K562 (cell line): ENCODE measurements at regions not wholly inside any gene's neighbourhood (a gene's known extent, or its start where the extent isn't known, plus 50 kb on each side); places are given as distances from the start of the nearest gene placed in this dataset.

Experiments used
- TARDBP ChIP-seq: fragments of 450-650 bp; IDR thresholded peaks from 2 replicates; pipeline ENCODE4 v1.6.1; 2016
- ZEB2 ChIP-seq: fragments of 450-650 bp; IDR thresholded peaks from 2 replicates; pipeline ENCODE4 v1.6.1; 2016
- TF ChIP-seq, protein P1 (sequence below): fragments of 250-450 bp; sonication (Bioruptor Pico); IDR thresholded peaks from 2 replicates; pipeline ENCODE4 v1.9.0; 2021; ENCODE audit warnings: mild to moderate bottlenecking, inconsistent platforms

DNA sequence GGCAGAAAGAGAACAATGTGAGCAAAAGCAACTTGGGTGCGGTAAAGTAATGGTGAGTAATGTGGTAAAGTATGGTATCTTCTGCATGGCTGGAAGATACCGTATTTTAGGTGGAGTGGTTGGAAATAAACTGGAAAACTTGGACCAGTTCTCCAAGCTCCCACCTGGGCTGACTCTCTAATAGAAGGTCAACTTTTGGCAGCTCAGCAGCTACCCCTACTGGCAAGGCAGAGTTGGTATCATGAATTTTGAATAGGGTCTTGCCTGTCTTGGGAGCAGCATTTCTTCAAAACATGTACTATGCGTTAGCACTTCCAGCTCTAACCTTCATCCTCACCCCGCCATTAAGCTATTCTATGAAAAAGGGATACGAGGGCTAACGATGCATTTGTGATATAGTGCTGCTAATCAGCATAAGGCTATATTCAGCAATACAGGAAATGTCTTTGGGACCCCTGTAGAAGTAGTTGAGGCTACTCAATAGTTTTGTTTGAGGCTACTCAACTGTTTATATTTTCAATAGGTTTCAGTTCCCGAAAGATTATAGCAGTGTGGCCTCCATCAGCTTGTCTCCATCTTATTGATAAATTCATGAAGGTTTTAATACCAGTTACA, 276.3 kb upstream of the FAR2 start:
- no peak for TF ChIP-seq ZEB2
- TF ChIP-seq, protein P1, sequence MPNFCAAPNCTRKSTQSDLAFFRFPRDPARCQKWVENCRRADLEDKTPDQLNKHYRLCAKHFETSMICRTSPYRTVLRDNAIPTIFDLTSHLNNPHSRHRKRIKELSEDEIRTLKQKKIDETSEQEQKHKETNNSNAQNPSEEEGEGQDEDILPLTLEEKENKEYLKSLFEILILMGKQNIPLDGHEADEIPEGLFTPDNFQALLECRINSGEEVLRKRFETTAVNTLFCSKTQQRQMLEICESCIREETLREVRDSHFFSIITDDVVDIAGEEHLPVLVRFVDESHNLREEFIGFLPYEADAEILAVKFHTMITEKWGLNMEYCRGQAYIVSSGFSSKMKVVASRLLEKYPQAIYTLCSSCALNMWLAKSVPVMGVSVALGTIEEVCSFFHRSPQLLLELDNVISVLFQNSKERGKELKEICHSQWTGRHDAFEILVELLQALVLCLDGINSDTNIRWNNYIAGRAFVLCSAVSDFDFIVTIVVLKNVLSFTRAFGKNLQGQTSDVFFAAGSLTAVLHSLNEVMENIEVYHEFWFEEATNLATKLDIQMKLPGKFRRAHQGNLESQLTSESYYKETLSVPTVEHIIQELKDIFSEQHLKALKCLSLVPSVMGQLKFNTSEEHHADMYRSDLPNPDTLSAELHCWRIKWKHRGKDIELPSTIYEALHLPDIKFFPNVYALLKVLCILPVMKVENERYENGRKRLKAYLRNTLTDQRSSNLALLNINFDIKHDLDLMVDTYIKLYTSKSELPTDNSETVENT: no peak
- TF ChIP-seq TARDBP: no peak
